Suprapubic skin (tissue), 3 donors: ENCODE measurements at regions not wholly inside any gene's neighbourhood (a gene's known extent, or its start where the extent isn't known, plus 50 kb on each side); places are given as distances from the start of the nearest gene placed in this dataset.

Source experiments
- CTCF ChIP-seq, 2 donors: fragments of 200-600 bp in 1 of 2; fragments of 450-650 bp in 1 of 2; sonication (generic) in 1 of 2; IDR thresholded peaks; one replicate each; pipeline ENCODE4 v1.5.1; 2016 to 2019; ENCODE audit warnings: antibody characterized with exemption in 2 of 2, mild to moderate bottlenecking in 1 of 2, moderate library complexity in 1 of 2
- POLR2A ChIP-seq, 2 donors: fragments of 450-650 bp; IDR thresholded peaks; one replicate each; pipeline ENCODE4 v1.6.1; 2017; ENCODE audit warnings: antibody characterized with exemption in 2 of 2, mild to moderate bottlenecking in 2 of 2, moderate library complexity in 2 of 2

- TF ChIP-seq POLR2A (IDR thresholded peaks at IDR 0.05) (no peak), CTCF (IDR thresholded peaks at IDR 0.05) (no peak)
Measured at GRCh38 chr11:115083144-115083806, 404.9 kb downstream of the NXPE2 start.
